ENCODE measurements at regions not wholly inside any gene's neighbourhood (a gene's known extent, or its start where the extent isn't known, plus 50 kb on each side); places are given as distances from the start of the nearest gene placed in this dataset.

DNA sequence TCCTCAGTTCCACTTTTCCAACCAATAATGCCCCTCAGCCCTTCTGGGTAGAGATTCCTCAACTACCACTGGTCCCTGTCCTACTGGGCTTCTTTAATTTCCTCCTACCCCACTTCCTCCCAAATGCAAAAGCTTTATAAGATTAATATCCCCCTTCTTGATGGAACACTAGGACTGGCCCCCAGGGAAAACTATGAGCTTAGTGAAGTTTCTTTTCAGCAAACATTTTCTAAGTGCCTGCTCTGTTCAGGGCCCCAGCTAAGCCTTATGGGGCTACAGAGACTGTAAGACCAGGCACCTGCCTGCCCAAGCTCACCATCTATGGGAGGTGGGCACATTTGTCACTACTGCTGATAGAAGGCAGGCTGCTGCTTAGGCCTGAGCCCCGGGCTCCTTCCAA lies 79.4 kb downstream of the RPLP1 start:
- TF ChIP-seq, protein P1, sequence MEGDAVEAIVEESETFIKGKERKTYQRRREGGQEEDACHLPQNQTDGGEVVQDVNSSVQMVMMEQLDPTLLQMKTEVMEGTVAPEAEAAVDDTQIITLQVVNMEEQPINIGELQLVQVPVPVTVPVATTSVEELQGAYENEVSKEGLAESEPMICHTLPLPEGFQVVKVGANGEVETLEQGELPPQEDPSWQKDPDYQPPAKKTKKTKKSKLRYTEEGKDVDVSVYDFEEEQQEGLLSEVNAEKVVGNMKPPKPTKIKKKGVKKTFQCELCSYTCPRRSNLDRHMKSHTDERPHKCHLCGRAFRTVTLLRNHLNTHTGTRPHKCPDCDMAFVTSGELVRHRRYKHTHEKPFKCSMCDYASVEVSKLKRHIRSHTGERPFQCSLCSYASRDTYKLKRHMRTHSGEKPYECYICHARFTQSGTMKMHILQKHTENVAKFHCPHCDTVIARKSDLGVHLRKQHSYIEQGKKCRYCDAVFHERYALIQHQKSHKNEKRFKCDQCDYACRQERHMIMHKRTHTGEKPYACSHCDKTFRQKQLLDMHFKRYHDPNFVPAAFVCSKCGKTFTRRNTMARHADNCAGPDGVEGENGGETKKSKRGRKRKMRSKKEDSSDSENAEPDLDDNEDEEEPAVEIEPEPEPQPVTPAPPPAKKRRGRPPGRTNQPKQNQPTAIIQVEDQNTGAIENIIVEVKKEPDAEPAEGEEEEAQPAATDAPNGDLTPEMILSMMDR (IDR thresholded peaks at IDR 0.05; ENCODE audit: insufficient read depth, low read length, missing control alignments) = no peak
- ChIA-PET CTCF (interaction anchor here (0.8 to 3.1 kb wide), 4 partner anchors 8 to 956 kb away, joined by 3 to 27 read pairs (median 6); no protein-coding TSS in a partner anchor), POLR2A (interaction anchor here (1.0 kb wide), 1 partner anchor 25 kb away, joined by 3 read pairs; no protein-coding TSS in a partner anchor)
- no peak overlapping the region for H3K4me3 ChIP-seq (ENCODE audit: low read depth, low read length)
- no peak for DNase-seq (ENCODE audit: low read depth, low spot score)

DNA sequence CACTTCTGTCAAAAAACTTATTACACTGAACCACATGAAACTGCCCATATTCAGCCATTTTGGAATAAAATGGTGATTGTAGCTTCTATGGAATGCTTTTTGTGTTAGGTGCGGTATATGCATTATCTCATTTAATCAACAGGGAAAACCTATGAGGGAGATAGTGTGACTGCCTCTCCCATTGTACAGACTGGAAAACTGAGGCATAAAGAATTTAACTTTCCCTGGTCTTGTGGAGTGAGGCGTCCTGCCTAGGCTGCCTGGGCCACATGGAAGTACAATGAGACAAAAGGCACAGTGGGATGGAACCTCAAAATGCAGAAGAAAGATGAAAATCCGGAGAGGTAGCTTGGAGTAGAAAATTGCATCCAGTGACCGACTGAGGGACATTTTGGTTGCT lies 80.2 kb downstream of the RPLP1 start:
- TF ChIP-seq, protein P1 (IDR thresholded peaks at IDR 0.05; ENCODE audit: insufficient read depth, low read length, missing control alignments) = no peak
- H3K4me3 ChIP-seq (ENCODE audit: low read depth, low read length) = no peak overlapping the region
- no peak for DNase-seq (ENCODE audit: low read depth, low spot score)
- POLR2A ChIA-PET = no interaction called here
- CTCF ChIA-PET = interaction anchor here (1.5 to 3.1 kb wide), 2 partner anchors 9 to 11 kb away, joined by 4 to 27 read pairs; no protein-coding TSS in a partner anchor

DNA sequence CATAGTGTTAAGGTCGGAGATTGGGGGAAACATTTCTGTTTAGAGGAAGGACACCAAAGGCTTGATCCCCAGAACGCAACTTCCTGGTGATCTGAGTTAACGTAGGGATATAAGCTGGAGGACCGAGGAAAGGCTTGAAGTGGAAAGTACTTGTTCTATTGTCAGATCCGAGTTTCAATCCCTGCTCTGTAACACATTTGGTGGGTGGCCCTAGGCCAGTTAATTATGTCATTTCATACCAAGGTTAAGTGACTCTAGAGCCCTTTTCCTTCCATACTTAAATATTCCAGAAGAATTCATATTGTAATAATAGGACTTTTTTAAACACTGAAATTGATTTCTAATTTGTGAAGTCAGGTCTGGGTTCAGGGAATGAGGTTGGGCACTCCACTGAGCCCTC lies 80.9 kb downstream of the RPLP1 start:
- POLR2A ChIA-PET = no interaction called here
- DNase-seq (ENCODE audit: low read depth, low spot score) = no peak
- H3K4me3 ChIP-seq (ENCODE audit: low read depth, low read length) = no peak overlapping the region
- TF ChIP-seq, protein P1 (IDR thresholded peaks at IDR 0.05; ENCODE audit: insufficient read depth, low read length, missing control alignments) = no peak
- CTCF ChIA-PET = interaction anchor here (1.5 kb wide), 1 partner anchor 9 kb away, joined by 4 read pairs; no protein-coding TSS in a partner anchor

- H3K4me3 ChIP-seq (ENCODE audit: low read depth, low read length) = no peak overlapping the region
- TF ChIP-seq, protein P1 (IDR thresholded peaks at IDR 0.05; ENCODE audit: insufficient read depth, low read length, missing control alignments) = no peak
- ChIA-PET CTCF (interaction anchor here (1.0 to 2.1 kb wide), 4 partner anchors 11 to 953 kb away, joined by 3 to 8 read pairs (median 4); no protein-coding TSS in a partner anchor), POLR2A (interaction anchor here (0.6 kb wide), 1 partner anchor 1076 kb away, joined by 3 read pairs; no protein-coding TSS in a partner anchor)
- DNase-seq (ENCODE audit: low read depth, low spot score) = peak; percentile 7
Measured at GRCh38 chr15:69535101-69535638, 82.6 kb downstream of the RPLP1 start.

DNA sequence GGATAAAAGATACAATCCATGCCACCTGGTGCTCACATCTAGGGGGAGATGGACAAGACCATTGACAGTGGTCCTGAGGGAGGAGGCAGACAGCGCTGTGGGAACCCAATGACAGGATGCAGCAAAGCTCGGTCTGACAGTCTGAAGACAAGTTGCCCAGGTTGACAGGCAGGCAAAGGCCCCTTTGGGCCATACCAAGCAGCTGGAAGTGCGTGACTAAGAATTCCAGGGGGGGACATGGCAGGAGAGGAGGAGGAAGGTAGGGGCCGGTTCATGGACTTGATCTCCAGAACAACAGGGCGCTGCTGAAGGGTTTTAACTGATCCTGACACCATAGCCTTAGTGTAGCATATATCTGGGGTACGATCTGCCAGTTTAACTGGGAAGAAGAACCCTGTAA lies 83.4 kb downstream of the RPLP1 start:
- ChIA-PET CTCF (interaction anchor here (1.9 to 2.1 kb wide), 2 partner anchors 12 to 13 kb away, joined by 6 to 8 read pairs; no protein-coding TSS in a partner anchor), POLR2A (no interaction called here)
- TF ChIP-seq, protein P1 (IDR thresholded peaks at IDR 0.05; ENCODE audit: insufficient read depth, low read length, missing control alignments) = no peak
- no peak overlapping the region for H3K4me3 ChIP-seq (ENCODE audit: low read depth, low read length)
- no peak for DNase-seq (ENCODE audit: low read depth, low spot score)

DNA sequence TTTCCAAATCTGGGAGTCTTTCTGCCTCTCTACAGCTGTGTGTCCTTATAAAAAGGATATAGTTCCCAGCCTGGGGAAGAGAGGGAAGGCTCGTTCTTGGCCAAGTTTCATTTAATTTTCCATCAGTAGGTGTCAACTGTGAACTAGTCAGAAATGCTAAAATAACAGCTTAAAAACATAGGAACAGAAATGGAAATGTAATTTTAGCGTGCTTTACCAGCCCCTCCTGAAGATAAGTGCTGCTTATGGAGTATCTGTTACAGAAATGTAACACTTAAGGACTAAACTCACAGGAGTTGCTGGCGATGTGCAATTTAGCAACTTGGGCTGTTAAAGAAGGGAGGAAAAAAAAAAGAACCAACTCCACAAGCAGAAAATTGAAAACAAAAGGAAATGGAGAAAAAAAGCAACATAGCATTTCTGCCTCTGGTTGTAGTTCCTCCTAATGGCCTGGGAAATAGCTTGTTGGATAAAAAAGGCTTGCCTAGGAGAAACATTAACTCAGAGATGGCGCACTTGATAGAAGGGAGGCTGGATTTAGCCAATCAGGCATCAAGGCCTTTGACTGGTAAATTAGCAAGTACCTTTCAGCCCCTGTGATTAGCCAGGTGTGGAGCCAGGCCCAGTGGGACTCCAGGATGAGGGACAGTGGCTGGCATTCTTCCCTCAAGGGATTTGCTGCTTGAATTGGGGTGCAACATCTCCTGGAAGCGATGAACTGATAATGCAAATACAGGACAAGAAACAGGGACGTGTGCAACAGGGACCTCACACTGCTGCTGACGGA lies 84.3 kb downstream of the RPLP1 start:
- no peak overlapping the region for H3K4me3 ChIP-seq (ENCODE audit: low read depth, low read length)
- DNase-seq (ENCODE audit: low read depth, low spot score) = no peak
- POLR2A ChIA-PET = no interaction called here
- TF ChIP-seq, protein P1 (IDR thresholded peaks at IDR 0.05; ENCODE audit: insufficient read depth, low read length, missing control alignments) = no peak
- CTCF ChIA-PET = interaction anchor here (2.1 kb wide), 1 partner anchor 13 kb away, joined by 8 read pairs; no protein-coding TSS in a partner anchor
